HG02798 (cell line): ENCODE measurements at regions not wholly inside any gene's neighbourhood (a gene's known extent, or its start where the extent isn't known, plus 50 kb on each side); places are given as distances from the start of the nearest gene placed in this dataset.
"Not testable (repeated sequence)": the region's sequence is repeated elsewhere in the genome, so short reads cannot be mapped to it uniquely, and the experiment has no call there.

ENCODE experiments used
- ATAC-seq: cut with Tn5 transposase; IDR thresholded peaks from one replicate; pipeline ENCODE4 v1.9.1; 2021; ENCODE audit warnings: mild to moderate bottlenecking; ENCODE audit not compliant: unreplicated experiment, poor library complexity

GRCh38 chr7:82501346-82501745 lies 57.8 kb upstream of the CACNA2D1 start:
- no peak for ATAC-seq

DNA sequence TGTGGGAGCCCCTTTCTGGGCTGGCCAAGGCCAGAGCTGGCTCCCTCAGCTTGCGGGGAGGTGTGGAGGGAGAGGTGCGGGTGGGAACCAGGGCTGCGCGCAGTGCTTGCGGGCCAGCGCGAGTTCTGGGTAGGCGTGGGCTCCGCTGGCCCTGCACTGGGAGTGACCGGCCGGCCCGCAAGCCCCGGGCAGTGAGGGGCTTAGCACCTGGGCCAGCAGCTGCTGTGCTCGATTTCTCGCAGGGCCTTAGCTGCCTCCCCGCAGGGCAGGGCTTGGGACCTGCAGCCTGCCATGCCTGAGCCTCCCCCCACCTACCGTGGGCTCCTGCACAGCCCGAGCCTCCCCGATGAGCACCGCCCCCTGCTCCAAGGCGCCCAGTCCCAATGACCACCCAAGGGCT lies 56.0 kb upstream of the CACNA2D1 start:
- ATAC-seq = not testable (repeated sequence)

DNA sequence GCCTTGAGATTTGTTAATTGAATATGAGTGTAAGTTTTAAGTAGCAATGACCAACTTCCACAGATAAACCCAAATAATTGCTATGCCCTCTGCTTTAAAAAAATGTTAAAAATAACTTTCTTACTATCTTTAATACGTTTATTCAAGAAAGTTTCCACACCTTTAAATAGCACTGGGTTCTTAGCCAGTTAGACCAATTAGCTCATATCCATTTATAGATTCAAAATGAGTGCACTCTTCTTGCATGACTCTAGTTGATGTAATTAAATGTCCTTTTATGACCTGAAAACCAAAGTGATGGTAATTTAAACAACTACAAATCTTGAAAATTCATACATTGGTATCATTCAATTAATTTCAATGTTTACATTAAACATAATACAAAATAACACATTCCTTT lies 50.8 kb upstream of the CACNA2D1 start:
- ATAC-seq = no peak
